Glomerular endothelial cell (primary cell): ENCODE measurements at regions not wholly inside any gene's neighbourhood (a gene's known extent, or its start where the extent isn't known, plus 50 kb on each side); places are given as distances from the start of the nearest gene placed in this dataset.
A peak's percentile ranks its signal among the peaks of the same experiment; 100 is the strongest.

Experiments used
- DNase-seq: peaks from one replicate; pipeline ENCODE4 v3.0.0-alpha.2; 2011; ENCODE audit warnings: low read depth, low spot score; ENCODE audit errors: extremely low read depth

DNA sequence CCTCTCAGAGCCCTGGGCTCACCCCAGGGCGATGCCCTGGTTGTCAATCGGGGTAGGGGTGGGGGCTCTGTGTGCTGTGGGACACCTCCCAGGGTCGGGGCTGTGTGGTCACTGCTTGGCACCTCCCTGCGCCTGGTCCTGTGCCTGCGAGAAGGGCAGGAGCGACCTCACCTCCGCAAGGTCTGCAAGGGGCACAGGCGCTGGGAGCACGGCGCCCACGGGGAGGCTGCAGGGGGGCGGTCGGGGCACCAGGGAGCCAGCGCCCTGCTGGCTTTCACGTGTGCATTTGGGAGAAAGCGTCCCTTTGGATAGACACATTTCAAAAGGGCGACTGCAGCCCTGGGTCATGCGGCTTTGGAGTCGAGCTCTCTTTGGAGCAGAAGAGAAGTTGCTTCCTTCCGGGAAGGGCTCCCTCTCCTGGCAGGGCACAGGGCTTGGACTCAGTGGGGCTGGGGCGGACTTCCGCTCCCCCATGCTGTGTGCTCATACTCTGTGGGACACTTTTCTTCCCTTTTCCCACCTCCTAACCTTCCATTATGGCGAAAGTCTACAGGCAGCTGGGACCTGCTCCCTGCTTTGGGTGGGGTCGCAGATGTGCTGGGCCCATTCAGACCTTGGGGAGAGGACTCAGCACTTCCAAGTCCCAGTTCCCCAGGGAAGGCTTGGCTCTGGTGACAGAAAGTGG is 52.9 kb upstream of the SLC28A3 start:
- DNase-seq: no peak

DNA sequence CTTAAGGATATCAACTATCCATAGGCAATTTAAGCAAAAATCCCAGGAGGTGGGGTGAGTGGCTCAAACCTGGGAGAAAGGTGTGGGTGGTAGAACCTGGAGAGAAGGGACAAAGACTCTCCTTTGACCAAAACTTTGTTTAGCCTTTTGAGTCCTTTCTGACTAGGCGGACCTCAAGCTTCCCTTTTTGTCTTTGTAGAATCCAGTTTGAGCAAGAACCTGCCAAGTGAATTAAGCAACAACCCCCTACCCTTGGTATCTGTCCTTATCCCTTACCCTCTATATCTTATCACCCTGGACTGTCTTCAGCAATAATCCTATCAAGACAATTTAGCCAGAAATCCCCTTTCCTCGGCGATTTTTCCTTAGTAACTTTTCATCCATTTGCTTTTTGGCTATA is 53.5 kb upstream of the SLC28A3 start:
- DNase-seq: no peak

DNA sequence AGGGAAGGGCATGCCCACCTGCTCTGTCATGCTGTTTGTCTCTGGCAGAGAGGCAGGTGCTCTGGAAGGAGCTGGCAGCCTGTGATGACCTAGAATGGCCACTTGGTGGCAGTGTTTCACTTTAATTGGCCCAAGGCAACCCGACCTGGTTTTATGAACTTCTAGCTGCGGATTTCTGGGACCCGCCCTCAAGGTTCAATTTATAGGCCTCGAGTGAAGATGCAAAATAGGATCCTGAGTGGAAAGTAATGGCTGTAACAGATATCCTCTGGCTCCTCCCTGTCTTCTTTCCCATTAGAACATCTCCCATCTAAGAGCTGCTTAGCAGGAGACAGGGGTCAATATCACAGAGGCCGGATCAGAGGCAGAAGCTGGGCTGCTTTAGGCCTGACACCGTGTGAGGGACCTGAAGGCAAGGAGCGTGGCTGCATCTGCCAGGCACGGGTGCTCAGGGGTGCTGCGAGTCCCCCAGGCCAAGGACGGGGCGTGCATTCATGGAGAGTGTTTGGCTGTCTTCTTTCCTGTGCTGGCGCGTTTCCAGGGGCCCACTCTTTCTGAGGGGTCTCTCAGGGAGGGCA is 56.7 kb upstream of the SLC28A3 start:
- DNase-seq: peak; percentile 57

DNA sequence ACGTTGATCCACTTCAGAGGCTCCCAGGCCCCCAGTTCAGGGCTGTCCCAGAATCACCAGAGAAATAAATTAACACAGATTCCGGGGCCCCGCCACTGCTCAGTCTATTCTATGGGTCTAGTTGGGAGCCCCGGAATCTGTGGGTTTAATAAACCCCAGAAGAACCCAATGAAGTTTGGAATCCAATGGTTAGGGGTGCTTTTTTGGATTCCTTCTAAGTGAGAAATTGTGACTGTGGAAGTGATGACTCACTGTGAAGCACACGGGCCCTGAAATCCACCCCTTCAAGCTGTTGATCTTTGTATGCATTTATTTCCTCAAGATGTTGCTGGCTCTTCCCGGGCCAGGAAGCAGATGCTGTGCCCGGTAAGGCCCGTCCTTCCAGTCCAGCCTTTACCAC is 57.3 kb upstream of the SLC28A3 start:
- peak; percentile 48 for DNase-seq

DNA sequence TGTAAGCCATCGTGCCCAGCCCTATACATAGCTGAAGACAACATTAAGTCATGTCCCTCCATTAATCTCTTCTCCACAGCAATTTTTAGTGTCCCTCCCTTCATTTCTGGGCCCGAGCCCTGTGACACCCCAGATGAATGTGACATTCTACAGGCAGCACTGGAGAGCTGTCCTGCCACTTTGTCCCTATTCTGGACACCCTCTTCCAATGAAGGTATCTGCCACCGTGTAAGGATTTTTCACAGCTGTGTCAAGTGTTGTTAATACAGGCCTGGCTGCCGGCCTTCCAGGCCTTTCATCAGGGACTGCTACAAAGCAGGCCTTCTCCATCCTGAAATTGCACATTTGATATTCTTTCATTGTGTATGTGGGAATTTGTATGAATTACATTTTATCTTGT is 62.0 kb upstream of the SLC28A3 start:
- no peak for DNase-seq

DNA sequence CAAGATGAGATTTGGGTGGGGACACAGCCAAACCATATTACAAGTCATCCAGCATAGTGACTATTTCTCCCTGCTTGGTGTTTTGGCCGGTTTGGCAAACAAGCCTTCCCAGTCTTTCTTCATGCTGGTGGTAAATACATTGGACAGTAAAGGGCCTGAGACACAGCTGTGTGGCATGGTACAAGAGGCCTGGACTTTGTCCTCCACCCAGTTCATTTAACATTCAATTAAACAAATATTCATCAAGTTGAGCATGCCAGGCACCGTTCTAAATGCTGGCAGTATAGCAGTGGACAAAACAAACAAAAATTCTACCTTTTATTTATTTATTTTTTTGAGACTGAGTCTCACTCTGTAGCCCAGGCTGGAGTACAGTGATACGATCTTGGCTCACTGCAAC is 62.7 kb upstream of the SLC28A3 start:
- no peak for DNase-seq

DNA sequence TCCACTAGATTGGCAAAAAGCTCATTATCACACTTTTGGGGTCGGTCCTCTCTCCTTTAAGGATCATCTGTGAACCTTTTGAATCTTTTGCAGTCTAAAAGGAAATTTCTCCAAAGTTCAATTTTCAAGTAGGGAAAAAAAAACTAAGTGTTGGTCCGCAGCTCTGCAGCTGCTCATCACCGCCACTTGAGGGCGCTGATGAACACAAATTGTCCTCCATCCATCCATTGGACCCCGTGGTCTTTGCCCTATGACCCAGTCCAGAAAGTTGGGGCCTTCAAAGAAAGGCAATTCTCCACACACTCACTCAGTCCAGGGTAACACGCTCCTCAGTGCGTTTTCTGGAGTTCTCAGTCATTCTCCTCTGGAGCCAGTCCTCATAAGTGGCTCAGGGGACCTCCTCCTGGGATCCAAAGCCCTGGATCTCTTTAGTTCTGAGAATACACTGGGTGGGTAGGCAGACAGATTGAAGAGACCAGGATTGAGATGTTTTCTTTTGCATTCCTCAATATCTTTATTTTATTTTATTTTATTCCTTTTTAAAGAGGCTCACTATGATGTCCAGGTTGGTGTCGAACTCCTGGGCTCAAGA is 63.6 kb upstream of the SLC28A3 start:
- no peak for DNase-seq

DNA sequence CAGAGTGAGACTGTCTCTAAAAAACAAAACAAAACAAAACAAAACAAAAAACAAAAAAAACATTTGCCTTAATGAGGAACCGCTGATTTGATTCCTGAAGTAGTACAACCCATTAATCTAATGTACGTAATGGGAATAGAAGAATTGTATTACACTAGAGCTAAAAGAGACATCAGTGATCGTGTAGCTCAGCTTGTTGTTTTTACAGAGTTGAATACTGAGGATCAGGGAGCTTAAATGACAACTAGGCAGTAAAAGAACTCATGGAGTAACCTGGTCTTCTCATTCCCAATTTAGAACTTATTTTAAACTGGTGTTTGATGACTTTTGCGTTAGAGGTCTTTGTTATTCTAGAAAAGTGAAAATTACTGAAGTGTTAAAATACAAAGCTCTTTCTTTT is 65.1 kb upstream of the SLC28A3 start:
- no peak for DNase-seq

DNA sequence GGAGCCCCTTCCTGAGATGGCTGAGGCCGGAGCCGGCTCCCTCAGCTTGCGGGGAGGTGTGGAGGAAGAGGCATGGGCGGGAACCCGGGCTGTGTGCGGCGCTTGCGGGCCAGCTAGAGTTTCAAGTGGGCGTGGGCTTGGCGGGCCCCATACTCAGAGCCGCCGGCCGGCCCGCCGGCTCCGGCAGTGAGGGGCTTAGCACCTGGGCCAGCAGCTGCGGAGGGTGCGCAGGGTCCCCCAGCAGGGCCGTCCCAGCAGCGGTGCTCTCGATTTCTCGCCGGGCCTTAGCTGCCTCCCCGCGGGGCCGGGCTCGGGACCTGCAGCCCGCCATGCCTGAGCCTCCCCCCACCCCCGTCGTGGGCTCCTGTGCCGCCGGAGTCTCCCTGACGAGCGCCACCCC is 67.9 kb upstream of the SLC28A3 start:
- no peak for DNase-seq

DNA sequence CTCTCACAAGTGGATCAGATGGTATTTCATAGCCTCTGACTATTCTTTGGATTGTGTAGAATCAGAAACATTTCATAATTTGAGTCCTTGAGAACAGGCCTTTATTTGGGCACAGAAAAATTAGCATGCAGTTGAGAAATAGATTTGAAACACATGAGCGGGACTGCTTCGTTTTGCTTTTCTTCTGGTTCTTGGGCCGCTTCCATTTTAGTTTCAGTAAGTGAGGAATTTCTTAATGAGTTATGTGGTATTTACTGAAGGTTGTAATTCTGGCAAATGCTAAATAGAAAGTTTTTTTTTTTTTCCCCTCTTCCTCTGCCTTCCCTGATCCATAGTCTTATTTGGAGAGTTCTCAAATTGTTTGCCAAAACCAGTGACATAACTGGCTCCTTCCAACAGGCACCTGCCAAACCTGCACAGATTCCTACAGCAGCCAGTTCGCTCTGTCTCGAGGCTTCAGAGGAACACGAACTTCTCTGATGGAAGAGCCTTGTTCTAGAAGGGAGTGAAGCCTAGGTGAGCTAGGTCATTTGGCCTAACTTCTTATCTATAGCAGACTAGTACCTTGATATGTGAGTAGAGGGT is 71.2 kb upstream of the SLC28A3 start:
- DNase-seq: no peak

DNA sequence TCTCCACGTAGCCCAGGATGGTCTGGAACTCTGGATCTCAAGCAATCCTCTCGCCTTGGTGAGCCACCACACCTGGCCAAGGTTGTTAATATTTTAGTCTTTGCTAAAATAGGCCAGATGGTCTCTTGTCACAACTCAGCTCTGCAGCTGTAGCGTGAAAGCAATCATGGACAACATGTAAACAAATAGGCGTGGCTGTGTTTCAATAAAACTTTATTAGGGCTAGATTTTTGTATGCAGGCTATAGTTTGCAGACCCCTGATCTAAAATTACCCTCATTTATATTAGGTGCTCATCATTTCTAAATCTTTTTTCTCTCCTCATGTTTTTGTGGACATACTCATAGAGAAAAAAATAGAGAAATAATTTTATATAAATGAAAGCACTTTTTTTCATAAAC is 72.1 kb upstream of the SLC28A3 start:
- DNase-seq: no peak

DNA sequence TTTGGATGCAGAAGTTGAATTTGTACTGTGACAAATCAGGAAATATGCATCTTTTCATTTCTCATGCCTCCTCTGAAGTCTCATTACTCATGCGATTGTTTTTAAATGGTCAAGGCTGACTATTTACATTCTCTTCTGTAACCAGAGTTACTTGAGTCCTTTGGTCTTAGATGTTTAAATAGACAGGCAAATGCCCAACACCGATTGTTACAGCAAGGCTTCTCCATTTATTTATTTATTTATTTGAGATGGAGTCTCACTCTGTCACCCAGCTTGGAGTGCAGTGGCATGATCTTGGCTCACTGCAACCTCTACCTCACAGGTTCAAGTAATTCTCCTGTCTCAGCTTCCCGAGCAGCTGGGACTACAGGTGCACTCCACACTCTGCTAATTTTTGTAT is 72.7 kb upstream of the SLC28A3 start:
- no peak for DNase-seq

DNA sequence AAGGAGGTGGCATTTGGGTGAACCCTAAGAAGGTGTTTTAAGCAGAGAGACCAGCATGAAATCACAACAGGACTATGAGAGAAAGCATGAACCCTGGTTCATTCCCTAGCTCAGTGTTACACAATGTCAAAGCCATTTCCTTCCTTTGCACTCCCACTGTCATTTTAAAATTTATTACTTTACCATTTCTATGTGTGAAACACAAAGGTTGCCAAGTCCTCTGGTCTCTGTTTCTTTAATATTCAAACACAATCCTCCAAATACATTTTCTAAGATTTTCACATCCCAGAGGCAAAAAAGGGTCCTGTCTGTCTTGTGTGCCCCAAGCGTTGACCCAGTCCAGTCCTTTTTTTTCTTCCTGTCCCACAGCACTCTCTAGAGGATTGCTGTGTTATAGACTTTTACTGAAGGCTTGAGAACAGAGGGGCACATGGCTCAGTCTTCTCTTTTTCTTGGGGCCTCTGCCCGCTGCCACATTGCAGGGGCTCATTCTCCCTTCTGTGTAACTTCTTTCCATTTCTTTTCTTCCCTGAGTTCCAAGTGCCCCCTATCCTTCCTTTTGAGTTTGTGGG is 78.6 kb upstream of the SLC28A3 start:
- no peak for DNase-seq

DNA sequence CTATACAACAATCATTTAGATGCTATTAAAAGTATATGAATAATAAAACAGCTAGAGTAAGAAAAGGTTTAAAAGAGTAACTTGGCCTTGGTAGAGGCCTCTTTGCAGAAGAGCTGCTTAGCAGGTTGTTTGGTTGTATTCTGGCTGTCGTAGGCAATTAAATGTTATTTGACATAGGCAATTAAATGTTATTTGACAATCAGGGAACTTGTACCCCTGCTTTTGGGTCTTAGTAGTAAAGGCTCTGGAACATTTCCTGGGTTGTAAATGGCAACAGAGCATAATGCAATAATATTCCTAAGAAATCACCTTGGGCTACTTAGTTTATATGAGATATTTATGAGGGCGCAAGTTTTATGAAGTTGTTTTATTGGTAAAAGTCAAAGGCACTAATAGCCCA is 84.4 kb upstream of the SLC28A3 start:
- DNase-seq: no peak

DNA sequence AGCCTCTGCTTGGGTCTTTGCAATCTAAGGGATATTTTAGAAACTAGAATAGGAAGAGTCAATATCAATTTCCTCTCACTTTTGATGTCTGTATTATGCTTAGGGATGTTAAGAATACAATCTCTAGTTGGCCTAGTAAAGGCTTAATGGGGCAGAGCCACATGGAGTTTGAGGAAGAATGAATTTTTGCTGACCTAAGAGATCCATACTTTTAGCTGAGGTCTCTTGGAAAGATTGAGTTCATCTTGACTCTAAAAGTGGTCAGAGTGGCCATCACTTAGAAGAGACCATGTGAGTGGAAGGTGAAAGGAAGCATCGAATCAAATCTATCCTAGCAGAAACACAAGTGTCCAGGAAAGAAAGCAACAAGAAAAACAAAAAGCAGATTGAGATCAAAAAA is 92.2 kb upstream of the SLC28A3 start:
- no peak for DNase-seq

DNA sequence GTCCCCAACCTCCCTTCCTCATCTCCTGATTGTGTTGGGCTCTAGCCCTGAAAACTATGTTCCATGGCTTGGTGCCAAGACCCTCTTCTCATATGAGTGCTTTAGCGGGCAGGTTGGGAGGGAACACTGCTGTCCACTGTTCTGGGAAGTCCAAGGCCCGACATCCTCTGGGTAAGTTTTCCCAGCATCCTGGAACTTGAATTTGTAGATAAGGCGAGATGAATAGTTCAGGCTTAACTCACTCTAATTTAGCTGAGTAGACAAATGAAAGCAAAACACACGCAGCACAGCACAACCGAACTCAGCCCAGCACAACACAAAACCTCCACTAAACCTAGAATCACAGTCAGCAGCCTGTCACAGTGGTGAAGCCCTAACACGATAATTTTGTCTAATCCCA is 95.3 kb upstream of the SLC28A3 start:
- DNase-seq: no peak

DNA sequence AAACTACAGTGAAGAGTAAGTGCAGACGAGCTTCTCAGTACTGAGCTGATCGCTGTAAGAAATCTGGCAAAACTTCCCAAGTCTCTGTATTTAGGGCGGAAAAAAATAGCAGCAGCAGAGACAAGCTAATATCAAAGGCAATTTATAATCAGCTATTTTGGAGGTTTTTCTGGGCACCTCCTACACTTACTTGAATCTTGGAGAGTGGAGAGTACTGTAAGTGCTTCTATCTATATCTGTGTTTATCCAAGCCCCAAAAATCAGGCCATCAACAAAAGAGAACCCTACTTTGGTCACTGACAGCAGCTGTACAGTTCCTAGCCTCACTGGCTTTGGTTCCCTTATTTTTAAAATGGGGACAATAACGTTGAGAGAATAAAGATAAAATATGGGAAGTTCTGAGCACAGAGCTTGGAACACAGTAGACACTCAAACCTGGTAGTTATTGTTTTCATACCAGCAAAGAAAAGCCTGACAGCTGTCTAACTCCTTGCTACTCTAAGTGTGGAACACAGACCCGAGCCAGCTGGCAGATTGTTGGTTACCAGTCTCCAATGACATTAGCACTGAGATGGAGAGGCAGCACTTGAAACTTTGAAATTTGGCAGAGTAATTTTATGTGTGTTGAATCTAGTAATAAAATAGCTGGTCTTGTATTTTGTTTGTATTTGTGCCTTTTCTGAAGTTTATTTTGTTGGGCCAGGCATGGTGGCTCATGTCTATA is 96.0 kb upstream of the SLC28A3 start:
- DNase-seq: no peak

DNA sequence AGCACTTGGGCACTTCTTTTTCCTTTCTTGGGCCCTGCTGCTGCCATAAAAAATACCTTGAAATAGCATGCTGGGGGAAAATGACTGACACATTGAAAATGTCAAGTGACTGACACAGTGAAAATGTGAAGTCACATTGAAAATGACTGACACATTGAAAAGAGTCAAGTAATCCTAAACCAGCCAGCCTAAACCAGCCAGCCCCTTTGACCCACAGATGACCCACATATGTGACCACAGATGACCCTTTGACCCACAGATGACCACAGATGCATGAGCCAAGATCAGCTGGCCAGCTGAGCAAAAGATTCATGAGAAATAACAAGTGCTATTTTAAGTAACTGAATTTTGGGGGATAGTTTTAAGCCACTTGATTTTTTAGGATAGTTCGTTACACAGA is 97.8 kb upstream of the SLC28A3 start:
- DNase-seq: no peak

DNA sequence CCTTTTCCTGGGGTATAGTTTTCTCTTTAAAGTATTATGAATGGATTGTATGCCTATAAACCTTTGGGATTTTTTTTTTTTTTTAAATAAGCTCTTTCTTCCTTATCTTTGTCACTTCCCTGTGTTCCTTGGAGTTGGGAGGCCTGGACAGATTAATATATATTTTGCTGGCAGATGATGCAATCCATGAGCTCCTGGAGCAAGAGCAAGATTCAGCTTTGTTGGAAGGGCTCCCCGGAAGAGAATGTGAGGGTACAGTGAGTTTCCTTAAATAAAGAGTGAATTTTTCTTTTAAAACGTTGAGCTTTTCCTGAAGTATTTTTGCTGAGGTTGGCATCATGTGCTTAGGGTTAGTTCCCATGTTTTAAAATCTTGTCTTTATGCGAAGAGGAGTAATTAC is 98.7 kb upstream of the SLC28A3 start:
- no peak for DNase-seq

DNA sequence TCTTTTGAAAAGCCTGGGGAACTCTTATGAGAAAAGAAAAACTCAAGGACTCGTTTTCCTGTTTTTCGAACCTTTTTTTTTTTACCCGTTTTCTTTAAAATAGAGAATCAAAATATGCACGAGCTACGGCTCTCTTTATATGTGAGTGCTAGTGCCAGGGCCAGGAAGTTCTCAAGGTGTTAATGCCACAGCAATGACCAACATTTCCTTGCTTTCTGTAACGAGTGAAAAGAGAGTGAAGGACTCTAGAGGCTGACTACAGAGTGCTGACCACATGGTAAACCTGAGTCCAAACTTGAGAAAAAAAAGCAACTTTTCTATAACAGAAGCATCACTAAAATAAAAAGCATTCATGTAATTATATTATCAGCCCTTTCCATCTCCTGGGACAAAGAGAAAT is 102.2 kb upstream of the SLC28A3 start:
- DNase-seq: no peak

DNA sequence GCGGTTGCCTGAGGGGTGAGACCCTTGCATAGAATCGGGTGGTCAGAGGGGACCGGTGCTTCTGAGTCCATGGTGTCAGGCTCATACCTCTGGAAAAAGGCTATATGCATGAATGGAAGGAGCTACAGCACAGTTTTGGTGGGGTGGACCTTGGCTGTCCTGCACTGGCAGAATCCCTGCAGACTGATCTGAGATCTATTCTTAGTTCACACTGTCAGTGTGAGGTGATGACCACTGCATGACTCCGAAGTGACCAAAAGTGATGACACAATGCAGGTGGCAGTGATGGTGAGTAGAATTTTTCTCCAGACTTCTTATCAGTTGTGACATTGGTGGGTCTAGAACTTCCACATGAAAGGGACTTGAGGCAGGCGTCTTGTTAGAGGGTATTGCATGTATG is 105.2 kb upstream of the SLC28A3 start:
- DNase-seq: no peak
